ENCODE measurements at regions not wholly inside any gene's neighbourhood (a gene's known extent, or its start where the extent isn't known, plus 50 kb on each side); places are given as distances from the start of the nearest gene placed in this dataset.
"Not testable (repeated sequence)": the region's sequence is repeated elsewhere in the genome, so short reads cannot be mapped to it uniquely, and the experiment has no call there.

GRCh38 chr11:33553486-33553885 is 147.1 kb downstream of the C11orf91 start:
- DNase-seq: no peak

DNA sequence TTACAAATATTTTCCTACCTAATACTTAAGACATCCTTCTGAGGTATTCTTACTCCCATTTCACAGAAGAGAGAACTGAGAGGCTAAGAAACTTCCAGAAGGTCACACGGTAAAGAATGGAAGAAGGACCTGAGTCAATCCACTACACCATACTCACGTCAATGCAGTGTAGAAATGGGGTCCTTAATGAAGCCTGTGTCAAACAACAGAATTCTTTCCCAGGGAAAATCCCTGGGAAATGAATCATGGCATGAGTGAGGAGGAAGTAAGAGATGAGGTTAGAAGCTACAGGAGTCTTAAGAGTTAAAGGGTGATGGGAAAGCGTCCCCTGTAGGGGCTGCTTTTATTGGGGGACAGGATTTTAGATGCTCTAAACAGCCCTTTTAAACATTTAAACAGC is 147.9 kb downstream of the C11orf91 start:
- DNase-seq: no peak

DNA sequence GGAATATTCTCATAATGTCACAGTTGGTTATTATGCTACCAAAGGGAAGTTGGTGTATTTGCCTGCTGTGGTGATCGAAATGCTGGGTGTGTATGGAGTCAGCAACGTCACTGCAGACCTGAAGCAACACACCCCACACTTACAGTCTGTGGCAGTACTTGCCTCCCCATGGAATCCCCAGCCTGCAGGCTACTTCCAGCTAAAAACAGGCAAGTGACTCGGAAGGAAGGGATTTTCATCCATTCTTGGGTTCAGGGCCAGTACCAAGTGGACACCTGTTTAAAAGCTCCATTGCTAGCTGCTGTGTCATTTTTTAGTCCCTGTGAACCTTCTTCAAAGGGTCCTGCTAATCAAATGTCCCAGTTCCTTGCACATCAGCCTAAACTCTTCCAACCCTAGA is 149.6 kb downstream of the C11orf91 start:
- no peak for DNase-seq

- DNase-seq: no peak
These were observed 151.1 kb downstream of the C11orf91 start for GRCh38 chr11:33549483-33549882.

DNA sequence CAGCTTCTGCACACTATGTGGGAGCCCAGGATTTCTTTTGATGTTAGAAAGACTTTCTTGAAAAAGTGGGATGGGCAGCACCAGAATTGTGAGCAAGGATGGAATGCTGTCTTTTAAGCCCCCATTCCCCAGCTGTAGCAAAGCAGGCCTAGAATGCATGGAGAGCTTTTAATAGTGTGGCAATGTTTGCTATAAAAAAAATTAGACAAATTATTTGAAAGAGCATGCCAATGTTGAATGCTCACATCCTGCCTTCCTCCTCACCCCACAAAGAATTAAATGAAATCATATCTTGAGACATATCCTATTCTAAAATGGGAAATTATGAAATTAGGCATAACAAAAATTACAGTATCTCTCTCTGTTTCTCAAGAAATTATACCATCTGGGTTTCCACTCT is 154.7 kb downstream of the C11orf91 start:
- DNase-seq: no peak

GRCh38 chr11:33544593-33545373 is 155.8 kb downstream of the C11orf91 start:
- DNase-seq: no peak

DNA sequence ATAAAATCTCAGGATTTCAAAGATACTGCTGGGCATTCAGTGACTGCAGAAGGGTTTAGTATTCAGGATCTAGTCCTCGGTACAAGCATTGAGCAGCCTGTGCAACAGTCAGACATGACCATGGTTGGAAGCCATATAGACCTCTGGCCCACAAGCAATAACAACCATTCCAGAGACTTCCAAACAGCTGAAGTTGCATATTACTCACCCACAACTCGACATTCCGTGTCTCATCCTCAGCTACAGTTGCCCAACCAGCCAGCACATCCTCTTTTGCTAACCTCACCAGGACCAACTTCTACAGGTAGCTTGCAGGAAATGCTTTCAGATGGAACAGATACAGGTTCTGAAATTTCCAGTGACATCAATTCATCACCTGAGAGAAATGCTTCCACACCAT is 156.8 kb downstream of the C11orf91 start:
- no peak for DNase-seq

- DNase-seq: peak; percentile 3
These were observed 157.7 kb downstream of the C11orf91 start for GRCh38 chr11:33542921-33543320.

DNA sequence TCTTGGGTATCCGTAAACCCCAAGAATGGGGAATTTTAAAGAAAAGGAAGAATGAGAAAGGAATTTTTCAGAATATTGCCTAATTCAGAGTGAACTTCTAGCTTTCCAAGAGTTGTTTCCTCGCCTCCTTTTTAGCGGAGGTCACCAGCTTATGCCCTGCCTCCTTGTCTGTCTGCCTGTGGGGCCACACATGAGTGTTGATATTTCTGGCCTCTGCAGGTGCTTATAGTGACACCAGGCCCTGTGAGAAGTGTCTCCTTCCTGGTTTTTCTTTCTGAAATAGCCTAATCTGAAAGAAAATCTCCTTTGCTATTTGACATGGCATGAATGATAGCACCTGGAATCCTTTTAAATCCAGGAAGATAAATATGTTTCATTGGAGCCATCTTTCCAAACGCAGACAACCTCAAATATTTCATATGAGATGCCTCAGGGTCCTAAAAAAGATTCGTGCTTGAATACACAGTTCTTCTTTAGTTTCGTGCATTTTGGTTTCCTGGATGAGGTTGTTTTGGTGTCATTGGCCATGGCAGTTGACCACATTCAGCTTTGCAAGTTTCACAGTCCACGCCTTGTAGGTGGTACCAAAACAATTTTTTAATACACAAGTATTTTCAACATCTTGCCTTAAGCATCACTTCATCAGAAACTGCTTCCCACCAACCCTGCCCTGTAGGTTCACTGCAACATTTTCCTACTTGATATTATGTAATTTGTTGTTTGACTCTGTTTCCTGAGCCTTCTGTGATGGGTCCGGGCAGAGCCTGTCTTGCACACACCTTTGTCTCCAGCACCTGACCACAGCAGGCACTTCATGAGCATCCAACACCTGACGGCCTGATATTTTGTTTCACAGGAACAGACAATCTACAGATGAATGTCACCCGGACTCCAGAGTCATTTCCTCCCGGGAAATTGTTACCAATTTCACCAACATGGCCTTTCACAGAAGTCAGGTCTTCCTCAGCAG is 159.4 kb downstream of the C11orf91 start:
- no peak for DNase-seq

GRCh38 chr11:33540427-33540826 is 160.2 kb downstream of the C11orf91 start:
- no peak for DNase-seq

DNA sequence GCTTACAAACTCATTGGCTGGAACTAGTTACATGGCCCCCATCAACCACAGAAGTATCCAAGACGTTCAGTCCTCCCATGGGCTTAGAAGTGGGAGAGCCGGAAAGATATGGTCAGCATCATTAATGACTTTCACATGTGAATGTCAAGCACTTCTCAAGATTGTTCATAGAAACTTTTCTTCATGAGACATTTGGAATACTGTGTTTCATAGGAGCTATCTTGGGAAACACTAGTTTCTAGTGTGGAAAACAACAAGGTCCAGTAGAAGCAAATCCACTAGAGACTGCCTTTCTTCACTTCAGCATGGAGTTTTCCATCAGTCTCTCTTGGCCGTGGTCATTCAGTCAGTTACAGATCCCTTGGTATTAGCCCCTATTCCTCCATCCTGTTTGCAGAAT is 160.9 kb downstream of the C11orf91 start:
- no peak for DNase-seq

- DNase-seq: no peak
These were observed 161.9 kb downstream of the C11orf91 start for GRCh38 chr11:33538726-33539125.

DNA sequence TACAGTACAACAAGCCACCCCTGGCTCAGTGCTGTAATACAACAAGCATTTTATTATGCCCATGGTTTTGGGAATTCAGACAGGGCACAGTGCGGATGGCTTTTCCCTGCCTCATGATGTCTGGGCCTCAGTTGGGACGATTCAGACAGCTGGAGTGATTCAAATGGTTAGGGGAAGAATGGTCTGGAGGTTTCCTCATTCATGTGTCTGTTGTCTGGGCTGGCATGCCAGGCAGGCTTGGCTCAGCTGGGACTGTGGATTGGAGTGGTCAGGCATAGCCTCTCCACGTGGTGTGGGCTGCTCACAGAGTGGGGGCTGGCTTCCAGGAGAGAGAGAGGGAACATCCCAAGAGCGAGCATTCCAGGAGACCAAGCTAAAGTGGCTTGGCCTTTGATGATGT is 164.4 kb downstream of the C11orf91 start:
- DNase-seq: no peak

DNA sequence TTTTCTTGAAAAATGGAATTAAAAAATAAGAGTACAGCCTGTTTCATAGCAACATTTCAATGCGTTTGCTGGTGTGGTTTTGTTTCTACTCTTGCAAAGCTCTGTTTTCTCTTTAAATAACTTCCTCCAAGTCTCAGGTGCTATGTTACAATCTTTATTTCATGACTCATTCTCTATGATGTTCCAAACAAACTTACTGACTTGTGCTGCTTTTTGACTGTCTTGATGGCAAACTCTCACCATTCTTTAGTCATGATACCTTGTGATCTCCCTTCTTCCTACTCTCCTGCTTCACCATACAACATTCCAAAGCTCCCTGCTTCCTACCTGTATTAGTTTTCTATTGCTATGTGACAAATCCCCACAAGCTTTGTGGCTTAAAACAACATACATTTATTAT is 166.1 kb downstream of the C11orf91 start:
- no peak for DNase-seq

GRCh38 chr11:33533386-33534052 is 167.1 kb downstream of the C11orf91 start:
- no peak for DNase-seq

DNA sequence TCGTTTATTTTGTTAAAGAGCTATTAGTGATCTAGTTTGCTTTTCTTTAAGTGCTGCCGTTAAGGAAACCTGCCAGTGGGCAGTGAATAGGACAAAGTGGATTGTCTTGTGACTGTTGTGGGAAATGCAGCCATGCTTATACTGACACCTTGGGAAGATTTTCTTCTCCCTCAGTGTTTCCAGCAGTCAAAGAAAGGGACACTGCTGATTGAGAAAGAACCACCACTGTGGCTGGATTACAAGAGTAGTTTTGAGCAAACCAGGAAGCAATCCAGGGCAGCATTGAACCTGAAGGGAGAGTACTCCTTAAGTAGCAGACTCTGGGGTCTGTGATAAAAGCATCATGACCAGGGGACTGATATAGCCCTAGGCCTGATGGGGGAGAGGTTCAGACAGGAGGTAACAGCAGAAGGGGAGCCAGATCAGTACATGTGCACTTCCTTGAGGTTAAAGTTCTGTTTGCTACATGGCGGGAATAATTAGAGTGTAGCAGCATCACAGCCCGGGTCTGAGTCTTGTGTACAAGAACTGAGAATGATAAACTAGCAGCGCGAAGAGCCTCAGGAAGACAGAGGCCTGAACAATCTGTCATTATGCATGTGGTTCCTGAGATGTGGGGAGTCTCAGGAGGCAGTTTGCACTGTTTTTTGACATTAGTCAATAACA is 167.8 kb downstream of the C11orf91 start:
- no peak for DNase-seq

DNA sequence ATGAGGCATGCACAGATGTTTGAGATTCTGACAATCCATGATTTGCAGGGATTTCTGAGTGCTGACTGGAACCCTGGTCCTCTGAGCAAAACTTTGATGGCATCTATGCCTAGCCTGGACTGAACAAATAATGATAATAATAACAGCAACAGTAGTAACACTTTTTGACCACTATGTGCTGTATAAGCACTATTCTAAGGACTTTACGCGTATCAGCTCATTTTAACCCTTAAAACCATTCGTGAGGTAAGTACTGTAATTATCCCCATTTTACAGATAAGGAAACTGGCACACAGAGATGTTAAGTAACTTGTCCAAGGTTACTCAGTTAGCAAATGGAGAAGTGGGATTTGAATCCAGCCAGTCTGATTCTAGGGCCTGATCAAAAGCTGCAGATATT is 168.4 kb downstream of the C11orf91 start:
- no peak for DNase-seq

DNA sequence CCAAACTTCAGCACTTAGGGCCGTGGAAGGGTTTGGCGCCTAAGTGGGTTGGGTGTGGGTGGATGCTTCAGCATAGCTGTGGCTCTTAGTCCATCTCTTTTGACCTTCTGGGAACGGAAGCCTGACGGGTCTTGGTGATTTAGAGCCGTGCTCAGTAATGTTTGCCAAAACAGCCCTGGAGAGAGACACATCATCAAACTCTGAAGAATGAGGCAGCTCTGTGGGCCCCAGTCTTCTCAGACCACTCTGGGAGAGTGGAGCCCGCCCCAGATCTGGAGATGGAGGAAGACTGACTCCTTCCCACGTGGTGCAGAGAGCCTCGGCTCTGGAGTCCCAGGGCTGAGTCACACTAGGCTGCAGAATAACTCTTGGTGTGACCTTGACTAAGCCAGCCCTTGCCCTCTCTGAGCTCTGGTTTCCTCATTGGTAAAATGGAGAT is 168.9 kb downstream of the C11orf91 start:
- DNase-seq: no peak

- no peak for DNase-seq
These were observed 169.8 kb downstream of the C11orf91 start for GRCh38 chr11:33530815-33531214.

- no peak for DNase-seq
These were observed 171.2 kb downstream of the C11orf91 start for GRCh38 chr11:33529461-33529860.

- DNase-seq: not testable (repeated sequence)
These were observed 172.9 kb downstream of the C11orf91 start for GRCh38 chr11:33527738-33528137.

GRCh38 chr11:33525789-33526188 is 174.8 kb downstream of the C11orf91 start:
- DNase-seq: no peak

DNA sequence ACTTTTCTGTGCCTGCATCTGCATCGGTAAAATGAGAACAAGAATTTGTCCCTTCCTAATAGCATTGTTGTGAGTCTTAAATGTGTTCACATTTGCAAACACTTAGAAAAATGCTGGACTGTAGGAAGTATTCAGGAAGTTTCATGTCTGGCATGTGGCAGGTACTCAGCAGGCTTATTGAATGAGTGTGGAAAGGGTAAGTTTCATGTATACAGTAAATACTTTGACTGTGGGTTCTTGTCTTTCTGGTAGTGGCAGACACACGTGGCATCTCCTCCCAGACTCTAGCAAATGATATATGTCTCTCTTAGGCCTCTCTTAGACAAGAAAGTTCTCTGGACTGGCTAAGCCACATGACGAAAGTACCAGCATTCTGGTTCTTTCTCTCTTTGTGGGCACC is 179.2 kb downstream of the C11orf91 start:
- DNase-seq: no peak
